Activated CD8-positive, alpha-beta T cell treated with anti-CD3 and anti-CD28 coated beads for 36 hours (primary cell): ENCODE measurements at regions not wholly inside any gene's neighbourhood (a gene's known extent, or its start where the extent isn't known, plus 50 kb on each side); places are given as distances from the start of the nearest gene placed in this dataset.

Experiments used
- ATAC-seq: fragments of 200-7000 bp; cut with Tn5 transposase; one replicate; pipeline ENCODE4 v1.10.0; 2021; ENCODE audit warnings: mild to moderate bottlenecking, moderate library complexity
- CTCF ChIA-PET: fragments of 350-600 bp; sonication (Branson Sonifier 250); formaldehyde crosslinking; loops from one replicate; lab custom pipeline; 2021; ENCODE audit warnings: antibody characterized with exemption; lab: Charles Lee
- POLR2A ChIA-PET: fragments of 350-600 bp; sonication (Branson Sonifier 250); formaldehyde crosslinking; loops from one replicate; lab custom pipeline; 2021; ENCODE audit warnings: antibody characterized with exemption; lab: Charles Lee
- DNase-seq: peaks from one replicate; pipeline ENCODE4 v3.0.0-alpha.2; 2020
- H3K27ac Mint-ChIP-seq: one replicate; pipeline ENCODE4 v1.8.0; 2021; ENCODE audit warnings: mild to moderate bottlenecking, mixed read lengths
- H3K27me3 Mint-ChIP-seq: one replicate; pipeline ENCODE4 v1.8.0; 2021; ENCODE audit warnings: mixed read lengths
- H3K36me3 Mint-ChIP-seq: one replicate; pipeline ENCODE4 v1.8.0; 2021; ENCODE audit warnings: low read depth, mixed read lengths
- H3K4me1 Mint-ChIP-seq: one replicate; pipeline ENCODE4 v1.8.0; 2021; ENCODE audit warnings: low read depth, mixed read lengths
- H3K4me3 Mint-ChIP-seq: one replicate; pipeline ENCODE4 v1.8.0; 2021; ENCODE audit warnings: mild to moderate bottlenecking, moderate library complexity, mixed read lengths
- H3K9me3 Mint-ChIP-seq: one replicate; pipeline ENCODE4 v1.8.0; 2021; ENCODE audit warnings: mixed read lengths
- CTCF ChIP-seq: fragments of 200-600 bp; IDR thresholded peaks from one replicate; pipeline ENCODE4 v1.8.0; 2022; ENCODE audit warnings: antibody characterized with exemption, mild to moderate bottlenecking
- intact Hi-C: fragments of 100-400 bp; cut with micrococcal nuclease; formaldehyde crosslinking; loops from one replicate; pipeline ENCODE4 v1.10.0; 2022

- no peaks in the 10 kb centered on the region for H3K36me3 Mint-ChIP-seq
- no peak overlapping the region for H3K27ac Mint-ChIP-seq
- intact Hi-C loops: no loop called here
- H3K4me1 Mint-ChIP-seq: no peaks in the 10 kb centered on the region
- H3K9me3 Mint-ChIP-seq: no peaks in the 10 kb centered on the region
- ChIA-PET CTCF (no interaction called here), POLR2A (no interaction called here)
- no peak for ATAC-seq
- DNase-seq: no peak
- peaks cover under 1% of the 10 kb centered on the region for H3K27me3 Mint-ChIP-seq
- no peak overlapping the region for H3K4me3 Mint-ChIP-seq
- no peak for TF ChIP-seq CTCF
These were observed 202.8 kb upstream of the COPS8 start for GRCh38 chr2:236882930-236883329.

- ATAC-seq (no peak), DNase-seq (no peak)
- no peaks in the 10 kb centered on the region for H3K36me3 Mint-ChIP-seq
- no peak overlapping the region for H3K4me3 Mint-ChIP-seq
- H3K27me3 Mint-ChIP-seq: peaks cover 3% of the 10 kb centered on the region
- CTCF ChIA-PET: no interaction called here
- intact Hi-C loops: no loop called here
- TF ChIP-seq CTCF: no peak
- no peaks in the 10 kb centered on the region for H3K9me3 Mint-ChIP-seq
- POLR2A ChIA-PET: interaction anchor here (0.6 kb wide), 1 partner anchor 292 kb away, joined by 3 read pairs; no protein-coding TSS in a partner anchor
- no peak overlapping the region for H3K27ac Mint-ChIP-seq
- no peaks in the 10 kb centered on the region for H3K4me1 Mint-ChIP-seq
These were observed 201.9 kb upstream of the COPS8 start for GRCh38 chr2:236883819-236884218.

GRCh38 chr2:236884569-236885175, 201.0 kb upstream of the COPS8 start:
- Mint-ChIP-seq H3K36me3 (no peaks in the 10 kb centered on the region), H3K4me1 (no peaks in the 10 kb centered on the region), H3K4me3 (no peak overlapping the region), H3K27me3 (peaks cover 3% of the 10 kb centered on the region), H3K27ac (no peak overlapping the region), H3K9me3 (no peaks in the 10 kb centered on the region)
- ChIA-PET CTCF (no interaction called here), POLR2A (interaction anchor here (0.6 kb wide), 1 partner anchor 291 kb away, joined by 3 read pairs; no protein-coding TSS in a partner anchor)
- DNase-seq (no peak), ATAC-seq (no peak)
- intact Hi-C loops: no loop called here
- no peak for TF ChIP-seq CTCF

- H3K27me3 Mint-ChIP-seq: peaks cover 3% of the 10 kb centered on the region
- H3K36me3 Mint-ChIP-seq: no peaks in the 10 kb centered on the region
- no peaks in the 10 kb centered on the region for H3K9me3 Mint-ChIP-seq
- ChIA-PET POLR2A (no interaction called here), CTCF (no interaction called here)
- H3K4me3 Mint-ChIP-seq: no peak overlapping the region
- intact Hi-C loops: no loop called here
- TF ChIP-seq CTCF: no peak
- no peaks in the 10 kb centered on the region for H3K4me1 Mint-ChIP-seq
- no peak for ATAC-seq
- no peak for DNase-seq
- no peak overlapping the region for H3K27ac Mint-ChIP-seq
These were observed 199.2 kb upstream of the COPS8 start for GRCh38 chr2:236886456-236886855.

- H3K27ac Mint-ChIP-seq: no peak overlapping the region
- intact Hi-C loops: no loop called here
- TF ChIP-seq CTCF: no peak
- no peaks in the 10 kb centered on the region for H3K9me3 Mint-ChIP-seq
- no peak overlapping the region for H3K4me3 Mint-ChIP-seq
- no peaks in the 10 kb centered on the region for H3K4me1 Mint-ChIP-seq
- ChIA-PET CTCF (no interaction called here), POLR2A (no interaction called here)
- H3K27me3 Mint-ChIP-seq: peaks cover 3% of the 10 kb centered on the region
- H3K36me3 Mint-ChIP-seq: no peaks in the 10 kb centered on the region
- ATAC-seq: no peak
- DNase-seq: no peak
These were observed 198.2 kb upstream of the COPS8 start for GRCh38 chr2:236887531-236887930.
